ENCODE measurements at regions not wholly inside any gene's neighbourhood (a gene's known extent, or its start where the extent isn't known, plus 50 kb on each side); places are given as distances from the start of the nearest gene placed in this dataset.

DNA sequence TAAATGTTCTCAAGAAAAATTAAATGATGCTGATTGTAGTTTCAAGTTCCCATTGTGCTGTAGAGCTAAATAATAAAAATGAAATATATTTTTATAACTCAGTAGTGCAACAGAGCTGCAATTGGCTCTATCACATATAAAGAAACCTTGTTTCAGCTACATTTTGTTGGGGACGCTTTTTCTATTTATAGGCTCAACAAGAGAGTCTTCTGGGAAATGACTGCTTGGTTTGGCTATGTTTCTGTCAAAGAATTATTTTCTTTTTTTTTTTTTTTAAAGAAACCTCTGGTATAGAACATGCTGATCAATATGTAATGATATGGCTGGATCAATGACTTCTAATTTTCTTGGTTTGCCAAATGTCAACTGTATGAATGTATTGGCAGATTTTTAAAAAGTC, 76.5 kb downstream of the OTOL1 start:
- no peak overlapping the region for H3K27ac ChIP-seq (ENCODE audit: low read depth, low read length)
- no peaks in the 10 kb centered on the region for H3K9me3 ChIP-seq (ENCODE audit: control insufficient read depth, insufficient read depth, low read length)
- H3K36me3 ChIP-seq (ENCODE audit: control insufficient read depth, insufficient read depth, low read length), result no peaks in the 10 kb centered on the region
- H3K4me1 ChIP-seq (ENCODE audit: control insufficient read depth, insufficient read depth, low read length), result peaks cover 13% of the 10 kb centered on the region; the same call in 1 of the 2 replicates
- no peak overlapping the region for H3K4me3 ChIP-seq (ENCODE audit: low read depth, low read length)
- H3K9ac ChIP-seq (ENCODE audit: low read depth, low read length), result no peak overlapping the region
- no peaks in the 10 kb centered on the region for H3K27me3 ChIP-seq (ENCODE audit: control insufficient read depth, insufficient read depth, low read length)

DNA sequence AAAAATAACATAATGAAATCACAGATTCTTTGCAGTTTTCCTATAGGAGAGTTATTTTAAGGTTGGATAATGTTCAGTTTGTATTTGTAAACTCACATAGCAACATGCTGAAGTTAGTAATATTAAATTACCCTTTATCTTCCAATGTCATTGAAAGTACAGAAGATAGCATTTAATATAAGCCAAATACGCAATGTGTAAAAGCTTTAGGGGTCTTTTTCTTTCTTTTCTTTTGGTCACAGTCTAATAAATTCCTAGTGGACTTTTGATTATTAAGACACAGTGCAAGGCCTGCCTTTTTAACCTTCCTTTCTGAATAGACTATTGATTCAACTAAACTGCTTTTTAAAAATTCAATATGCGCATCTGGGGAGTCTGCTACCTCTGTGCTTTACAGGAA, 79.3 kb downstream of the OTOL1 start:
- Histone ChIP-seq H3K9me3 (ENCODE audit: control insufficient read depth, insufficient read depth, low read length) (no peaks in the 10 kb centered on the region), H3K9ac (ENCODE audit: low read depth, low read length) (no peak overlapping the region)

DNA sequence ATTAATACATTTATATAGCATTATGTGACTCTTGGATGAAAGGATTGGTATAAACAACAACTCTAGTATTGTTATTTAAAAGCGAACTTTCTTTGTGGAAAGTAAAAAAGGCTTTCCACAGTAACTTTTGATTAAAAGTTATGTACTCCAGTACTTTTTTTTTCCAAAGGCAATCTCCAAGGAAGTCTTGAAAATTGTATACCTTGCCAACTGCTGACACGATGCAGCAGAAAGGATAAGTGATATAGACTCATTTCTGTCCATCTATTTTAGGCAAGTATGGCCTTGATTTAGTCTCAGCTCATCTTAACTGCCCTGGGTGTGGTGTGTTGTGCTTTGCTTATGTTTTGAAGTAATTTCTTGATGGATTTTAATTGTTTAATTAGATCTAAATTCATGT, 79.7 kb downstream of the OTOL1 start:
- Histone ChIP-seq H3K4me3 (ENCODE audit: low read depth, low read length) (no peak overlapping the region), H3K27me3 (ENCODE audit: control insufficient read depth, insufficient read depth, low read length) (no peaks in the 10 kb centered on the region), H3K27ac (ENCODE audit: low read depth, low read length) (no peak overlapping the region), H3K36me3 (ENCODE audit: control insufficient read depth, insufficient read depth, low read length) (no peaks in the 10 kb centered on the region), H3K9ac (ENCODE audit: low read depth, low read length) (no peak overlapping the region), H3K9me3 (ENCODE audit: control insufficient read depth, insufficient read depth, low read length) (no peaks in the 10 kb centered on the region), H3K4me1 (ENCODE audit: control insufficient read depth, insufficient read depth, low read length) (peaks cover 13% of the 10 kb centered on the region; the same call in 1 of the 2 replicates)

More for the DNA sequence above, 79.3 kb downstream of the OTOL1 start:
- no peak overlapping the region for H3K4me3 ChIP-seq (ENCODE audit: low read depth, low read length)
- no peak overlapping the region for H3K27ac ChIP-seq (ENCODE audit: low read depth, low read length)
- peaks cover 13% of the 10 kb centered on the region; the same call in 1 of the 2 replicates for H3K4me1 ChIP-seq (ENCODE audit: control insufficient read depth, insufficient read depth, low read length)
- no peaks in the 10 kb centered on the region for H3K27me3 ChIP-seq (ENCODE audit: control insufficient read depth, insufficient read depth, low read length)
- H3K36me3 ChIP-seq (ENCODE audit: control insufficient read depth, insufficient read depth, low read length), result no peaks in the 10 kb centered on the region

DNA sequence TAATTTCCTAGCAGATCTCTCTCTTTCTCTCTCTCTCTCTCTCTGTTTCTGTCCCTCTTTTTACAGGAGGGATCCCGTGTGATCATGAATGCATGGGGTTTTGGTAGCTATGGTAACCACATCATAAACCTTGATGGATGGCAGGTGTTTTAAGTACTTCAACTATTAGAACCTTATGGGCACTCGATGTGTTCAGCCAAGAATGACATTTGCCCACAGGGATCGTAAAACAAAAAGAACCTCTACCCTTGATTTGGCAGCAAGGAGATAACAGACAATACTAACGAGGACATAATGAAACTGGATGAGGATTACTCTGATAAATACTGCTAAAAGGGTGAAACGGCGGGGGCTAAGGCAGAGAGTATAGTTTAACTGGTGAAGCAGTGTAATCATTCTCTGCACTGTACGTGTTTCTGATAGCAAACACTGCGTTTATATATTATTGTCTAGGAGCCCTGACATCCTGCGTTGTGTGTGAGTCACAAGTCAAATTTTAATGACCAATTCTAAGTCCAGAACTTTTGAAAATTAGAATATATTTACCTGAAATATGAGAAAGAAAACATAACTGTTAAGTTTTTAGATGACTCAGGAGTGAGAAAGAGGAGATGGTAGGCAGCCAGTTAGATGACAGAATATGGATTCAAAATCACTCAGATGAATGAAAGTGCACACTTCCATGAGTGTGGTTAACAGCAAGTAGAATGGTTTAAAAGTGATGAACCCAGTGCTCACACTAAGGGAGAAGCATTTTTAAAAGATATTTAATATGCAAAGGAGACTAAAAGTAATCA, 80.3 kb downstream of the OTOL1 start:
- H3K4me3 ChIP-seq (ENCODE audit: low read depth, low read length), result no peak overlapping the region
- peaks cover 13% of the 10 kb centered on the region; the same call in 1 of the 2 replicates for H3K4me1 ChIP-seq (ENCODE audit: control insufficient read depth, insufficient read depth, low read length)
- H3K27ac ChIP-seq (ENCODE audit: low read depth, low read length), result no peak overlapping the region
- H3K27me3 ChIP-seq (ENCODE audit: control insufficient read depth, insufficient read depth, low read length), result no peaks in the 10 kb centered on the region
- H3K9ac ChIP-seq (ENCODE audit: low read depth, low read length), result no peak overlapping the region
- no peaks in the 10 kb centered on the region for H3K36me3 ChIP-seq (ENCODE audit: control insufficient read depth, insufficient read depth, low read length)
- no peaks in the 10 kb centered on the region for H3K9me3 ChIP-seq (ENCODE audit: control insufficient read depth, insufficient read depth, low read length)

DNA sequence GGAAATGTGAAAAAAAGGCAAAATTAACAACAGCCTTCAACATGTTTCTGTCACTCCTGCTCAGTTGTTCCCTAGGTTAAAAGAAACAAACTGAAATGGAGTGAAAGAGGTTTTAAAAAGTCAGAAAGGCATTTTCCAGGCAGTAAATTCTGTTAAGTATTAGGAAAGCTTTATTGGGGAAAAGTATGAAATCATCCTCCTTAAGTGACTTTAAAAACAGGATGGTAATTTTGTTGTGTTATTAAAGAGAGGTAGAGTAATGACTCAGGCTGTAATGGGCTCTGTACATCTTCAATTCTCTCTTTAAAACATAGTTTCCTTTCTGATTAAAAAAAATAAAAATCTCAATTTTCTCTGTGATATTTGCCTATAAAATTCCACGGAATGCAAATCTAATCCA, 81.1 kb downstream of the OTOL1 start:
- no peak overlapping the region for H3K4me3 ChIP-seq (ENCODE audit: low read depth, low read length)
- H3K27me3 ChIP-seq (ENCODE audit: control insufficient read depth, insufficient read depth, low read length), result no peaks in the 10 kb centered on the region
- H3K9ac ChIP-seq (ENCODE audit: low read depth, low read length), result no peak overlapping the region
- H3K9me3 ChIP-seq (ENCODE audit: control insufficient read depth, insufficient read depth, low read length), result no peaks in the 10 kb centered on the region
- no peak overlapping the region for H3K27ac ChIP-seq (ENCODE audit: low read depth, low read length)
- H3K36me3 ChIP-seq (ENCODE audit: control insufficient read depth, insufficient read depth, low read length), result no peaks in the 10 kb centered on the region
- peaks cover 13% of the 10 kb centered on the region; the same call in 1 of the 2 replicates for H3K4me1 ChIP-seq (ENCODE audit: control insufficient read depth, insufficient read depth, low read length)

DNA sequence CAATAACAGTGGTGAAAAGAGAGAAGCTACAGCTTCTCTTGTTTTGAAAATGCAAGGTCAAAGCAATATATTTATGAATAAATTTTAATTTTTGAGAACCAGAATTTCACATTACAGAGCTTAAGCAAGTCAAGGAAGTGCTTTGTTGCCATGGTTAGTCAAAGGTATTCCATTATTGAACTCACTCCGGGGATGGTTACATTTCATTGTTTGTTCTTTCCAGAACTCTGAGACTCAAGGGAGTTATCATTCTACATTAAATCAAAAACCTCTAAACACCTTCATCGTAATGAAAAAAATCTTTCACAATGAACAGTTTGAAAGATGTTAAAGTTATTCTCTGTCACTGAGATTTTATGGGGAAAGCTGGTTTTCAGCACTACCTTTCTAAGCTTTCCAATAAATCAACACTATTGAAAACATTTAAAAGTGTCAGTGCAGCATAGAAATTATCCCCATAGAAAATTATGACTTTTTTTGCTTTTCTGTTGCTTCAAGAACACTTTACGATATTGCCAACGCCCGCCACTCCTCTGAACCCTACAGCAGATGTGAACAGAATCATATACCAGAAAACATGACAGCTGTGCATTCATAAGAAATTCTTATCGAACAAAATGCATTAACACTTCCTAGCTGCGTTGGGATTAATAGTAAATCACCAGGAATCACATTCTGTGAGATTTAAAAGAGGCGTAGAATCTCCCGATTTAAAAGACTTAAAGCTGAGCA, 83.0 kb downstream of the OTOL1 start:
- Histone ChIP-seq H3K27me3 (ENCODE audit: control insufficient read depth, insufficient read depth, low read length) (no peaks in the 10 kb centered on the region), H3K9me3 (ENCODE audit: control insufficient read depth, insufficient read depth, low read length) (no peaks in the 10 kb centered on the region), H3K4me3 (ENCODE audit: low read depth, low read length) (no peak overlapping the region), H3K27ac (ENCODE audit: low read depth, low read length) (no peak overlapping the region), H3K4me1 (ENCODE audit: control insufficient read depth, insufficient read depth, low read length) (peaks cover 13% of the 10 kb centered on the region; the same call in 1 of the 2 replicates), H3K36me3 (ENCODE audit: control insufficient read depth, insufficient read depth, low read length) (no peaks in the 10 kb centered on the region), H3K9ac (ENCODE audit: low read depth, low read length) (no peak overlapping the region)

DNA sequence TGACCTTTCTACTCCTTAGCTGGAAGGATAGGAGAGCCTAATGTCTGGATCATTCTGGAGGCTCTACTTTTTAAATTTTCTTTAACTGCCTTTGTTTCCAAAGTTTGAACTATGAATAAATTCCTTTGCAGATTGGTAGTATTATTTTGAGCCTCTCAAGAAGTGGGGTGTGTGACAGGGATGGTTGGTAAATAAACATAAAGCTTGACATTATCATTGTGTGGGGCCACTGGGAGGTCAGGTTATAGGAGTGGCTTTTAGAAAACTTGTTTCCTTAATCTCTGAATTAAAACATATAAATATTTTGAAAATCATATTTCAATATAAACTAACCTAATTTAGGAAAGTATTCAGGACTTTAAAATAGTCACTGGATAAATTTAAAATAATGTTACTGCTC, 89.3 kb downstream of the OTOL1 start:
- H3K27me3 ChIP-seq (ENCODE audit: control insufficient read depth, insufficient read depth, low read length), result no peaks in the 10 kb centered on the region
- 0 out of 2 replicates have a peak, but pooled peaks cover 3% of the 10 kb centered on the region for H3K4me1 ChIP-seq (ENCODE audit: control insufficient read depth, insufficient read depth, low read length)
- H3K9ac ChIP-seq (ENCODE audit: low read depth, low read length), result no peak overlapping the region
- no peak overlapping the region for H3K27ac ChIP-seq (ENCODE audit: low read depth, low read length)
- H3K36me3 ChIP-seq (ENCODE audit: control insufficient read depth, insufficient read depth, low read length), result no peaks in the 10 kb centered on the region
- no peak overlapping the region for H3K4me3 ChIP-seq (ENCODE audit: low read depth, low read length)
- peaks cover 19% of the 10 kb centered on the region; the same call in 1 of the 2 replicates for H3K9me3 ChIP-seq (ENCODE audit: control insufficient read depth, insufficient read depth, low read length)

DNA sequence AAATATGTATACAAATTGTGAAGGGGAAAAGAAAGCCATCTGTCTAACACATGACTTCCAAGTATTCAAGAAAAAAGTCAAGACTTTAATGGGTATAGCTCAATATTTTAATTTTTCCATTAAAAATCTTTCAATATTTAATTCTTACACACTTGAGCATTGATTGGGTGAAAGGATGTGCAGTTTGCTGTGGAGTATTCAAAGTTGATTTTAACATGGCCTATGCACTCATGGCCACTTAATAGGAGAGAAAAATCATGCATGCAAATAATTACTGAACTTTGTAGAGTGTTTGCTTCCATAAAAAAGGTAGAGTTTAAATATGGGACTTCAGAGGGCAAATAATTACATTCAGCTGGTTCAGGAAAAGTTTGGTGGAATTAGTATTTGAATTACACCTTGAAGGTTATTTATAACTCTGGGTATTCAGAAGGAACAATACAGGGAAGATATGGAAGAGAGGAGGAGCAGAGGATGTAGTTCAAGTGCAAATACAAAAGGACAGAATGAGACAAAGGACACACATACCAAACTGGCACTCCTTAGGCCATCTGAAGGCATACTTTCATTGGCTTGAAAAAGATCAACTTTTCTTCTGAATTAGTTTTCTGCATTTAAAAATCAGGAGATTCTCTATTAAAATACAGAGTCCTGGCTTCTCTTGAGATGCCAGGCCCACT, 90.1 kb downstream of the OTOL1 start:
- Histone ChIP-seq H3K27me3 (ENCODE audit: control insufficient read depth, insufficient read depth, low read length) (no peaks in the 10 kb centered on the region), H3K4me1 (ENCODE audit: control insufficient read depth, insufficient read depth, low read length) (0 out of 2 replicates have a peak, but pooled peaks cover 3% of the 10 kb centered on the region)

DNA sequence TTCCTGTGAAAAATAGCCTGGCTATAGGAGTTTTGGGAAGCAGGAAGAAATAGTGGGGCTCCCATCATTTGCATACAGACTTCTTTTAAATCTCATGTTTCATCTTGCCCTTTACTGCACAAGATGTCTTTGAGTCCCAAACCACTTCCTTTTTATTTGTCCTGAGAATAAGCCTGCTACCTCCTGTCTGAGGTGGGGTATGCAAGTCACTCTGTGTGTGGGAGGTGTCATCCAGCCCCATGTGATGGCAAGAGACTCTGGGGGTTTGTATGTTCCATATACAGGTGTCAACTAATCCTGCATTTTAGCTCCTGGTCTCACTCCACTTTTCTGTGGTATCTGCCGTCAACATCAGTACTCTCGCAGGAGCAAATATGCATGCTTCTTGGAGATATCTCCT, 102.0 kb downstream of the OTOL1 start:
- Histone ChIP-seq H3K9me3 (ENCODE audit: control insufficient read depth, insufficient read depth, low read length) (no peaks in the 10 kb centered on the region), H3K4me1 (ENCODE audit: control insufficient read depth, insufficient read depth, low read length) (no peaks in the 10 kb centered on the region), H3K36me3 (ENCODE audit: control insufficient read depth, insufficient read depth, low read length) (no peaks in the 10 kb centered on the region), H3K27me3 (ENCODE audit: control insufficient read depth, insufficient read depth, low read length) (no peaks in the 10 kb centered on the region), H3K27ac (ENCODE audit: low read depth, low read length) (no peak overlapping the region), H3K9ac (ENCODE audit: low read depth, low read length) (no peak overlapping the region), H3K4me3 (ENCODE audit: low read depth, low read length) (no peak overlapping the region)

More for the DNA sequence above, 90.1 kb downstream of the OTOL1 start:
- H3K27ac ChIP-seq (ENCODE audit: low read depth, low read length), result no peak overlapping the region
- H3K9me3 ChIP-seq (ENCODE audit: control insufficient read depth, insufficient read depth, low read length), result peaks cover 19% of the 10 kb centered on the region; the same call in 1 of the 2 replicates
- H3K9ac ChIP-seq (ENCODE audit: low read depth, low read length), result no peak overlapping the region
- no peak overlapping the region for H3K4me3 ChIP-seq (ENCODE audit: low read depth, low read length)
- no peaks in the 10 kb centered on the region for H3K36me3 ChIP-seq (ENCODE audit: control insufficient read depth, insufficient read depth, low read length)

DNA sequence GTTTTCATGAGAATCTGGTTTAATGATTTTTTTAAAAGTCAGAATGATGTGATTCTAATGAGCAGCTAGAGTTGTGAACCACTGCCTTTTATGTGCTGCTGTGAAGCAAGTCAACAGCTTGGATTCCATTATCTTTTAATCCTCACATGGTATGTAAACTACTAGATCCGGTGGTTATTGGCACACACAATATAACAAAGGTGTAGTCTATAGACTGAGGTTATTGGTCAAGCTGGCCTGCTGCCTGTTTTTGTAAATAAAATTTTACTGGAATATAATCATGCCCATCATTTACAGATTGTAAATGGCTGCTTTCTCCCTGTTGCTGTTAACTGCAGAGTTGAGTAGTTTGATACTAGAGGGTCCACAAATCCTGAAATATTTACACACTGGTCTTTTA, 103.1 kb downstream of the OTOL1 start:
- H3K9me3 ChIP-seq (ENCODE audit: control insufficient read depth, insufficient read depth, low read length), result no peaks in the 10 kb centered on the region
- no peak overlapping the region for H3K9ac ChIP-seq (ENCODE audit: low read depth, low read length)
- no peak overlapping the region for H3K27ac ChIP-seq (ENCODE audit: low read depth, low read length)

More for the DNA sequence above, 103.1 kb downstream of the OTOL1 start:
- H3K27me3 ChIP-seq (ENCODE audit: control insufficient read depth, insufficient read depth, low read length), result no peaks in the 10 kb centered on the region
- H3K4me1 ChIP-seq (ENCODE audit: control insufficient read depth, insufficient read depth, low read length), result no peaks in the 10 kb centered on the region
- no peak overlapping the region for H3K4me3 ChIP-seq (ENCODE audit: low read depth, low read length)
- no peaks in the 10 kb centered on the region for H3K36me3 ChIP-seq (ENCODE audit: control insufficient read depth, insufficient read depth, low read length)
